Forelimb muscle (tissue), 1 donor: ENCODE measurements at regions not wholly inside any gene's neighbourhood (a gene's known extent, or its start where the extent isn't known, plus 50 kb on each side); places are given as distances from the start of the nearest gene placed in this dataset.

Source experiments
- DNase-seq: peaks from one replicate; pipeline ENCODE4 v3.0.0-alpha.2; 2013; ENCODE audit warnings: low read depth

DNA sequence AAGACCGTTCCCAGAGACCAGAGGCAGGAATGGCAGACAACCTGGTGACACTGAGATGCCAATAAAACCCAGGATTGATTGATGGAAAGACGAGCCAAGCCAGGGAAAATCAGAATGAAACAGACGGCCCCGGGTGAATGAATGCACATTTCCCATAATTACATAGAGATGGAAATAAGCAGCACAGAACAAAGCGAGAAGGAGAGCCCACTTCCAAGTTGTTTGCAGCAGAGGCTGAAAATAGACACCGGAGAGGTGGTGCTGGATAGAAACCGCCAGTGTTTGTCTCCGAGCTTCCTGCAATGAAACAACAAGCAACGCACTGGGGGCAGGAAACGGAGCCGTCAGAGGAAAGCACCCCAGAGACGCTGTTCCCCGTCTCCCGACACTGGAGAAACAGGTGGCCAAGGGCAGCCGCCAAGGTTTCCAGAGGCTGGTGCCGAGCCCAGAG is 406.8 kb downstream of the SHANK2 start:
- DNase-seq: no peak

GRCh38 chr11:70846781-70847655 is 405.4 kb downstream of the SHANK2 start:
- no peak for DNase-seq

GRCh38 chr11:70848243-70848750 is 404.1 kb downstream of the SHANK2 start:
- DNase-seq: no peak

DNA sequence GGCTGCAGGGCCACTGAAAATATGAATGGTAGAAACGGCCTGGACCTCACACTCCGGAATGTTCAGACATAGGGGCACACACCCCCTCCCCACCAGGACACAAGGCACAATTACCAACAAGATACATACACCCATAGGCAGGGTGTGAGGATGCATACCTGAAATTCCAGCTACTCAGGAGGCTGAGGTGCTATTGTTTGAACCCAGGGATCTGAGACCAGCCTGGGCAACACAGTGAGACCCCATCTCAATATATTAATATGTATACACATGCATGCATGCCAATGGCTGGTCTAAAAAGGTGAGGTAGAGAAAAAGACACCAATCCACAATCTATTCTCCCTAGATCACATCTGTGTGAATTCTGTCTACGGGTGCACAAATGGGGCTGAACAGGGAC is 403.3 kb downstream of the SHANK2 start:
- no peak for DNase-seq

- DNase-seq: no peak
Observed at GRCh38 chr11:70851308-70851707, 401.1 kb downstream of the SHANK2 start.

DNA sequence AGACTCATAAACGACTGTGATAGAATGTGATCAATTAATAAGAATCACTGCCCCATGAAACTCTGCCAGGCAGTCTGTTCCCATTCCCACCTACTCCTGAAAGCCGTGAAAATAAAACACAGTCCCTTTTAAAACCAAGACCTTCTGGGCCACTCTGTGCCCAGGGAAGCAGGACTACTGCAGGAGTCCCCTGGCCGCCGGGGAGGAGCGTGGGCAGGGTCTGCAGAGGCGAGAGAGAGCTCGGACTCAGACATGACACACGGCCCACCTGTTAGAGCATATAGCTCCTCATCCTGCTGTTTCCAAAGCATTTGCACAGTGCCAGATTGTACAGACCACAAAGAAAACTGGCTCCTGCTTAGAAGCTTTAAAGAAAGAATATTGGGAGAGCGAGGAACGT is 400.5 kb downstream of the SHANK2 start:
- no peak for DNase-seq

- DNase-seq: no peak
Observed at GRCh38 chr11:70853068-70853769, 399.2 kb downstream of the SHANK2 start.

DNA sequence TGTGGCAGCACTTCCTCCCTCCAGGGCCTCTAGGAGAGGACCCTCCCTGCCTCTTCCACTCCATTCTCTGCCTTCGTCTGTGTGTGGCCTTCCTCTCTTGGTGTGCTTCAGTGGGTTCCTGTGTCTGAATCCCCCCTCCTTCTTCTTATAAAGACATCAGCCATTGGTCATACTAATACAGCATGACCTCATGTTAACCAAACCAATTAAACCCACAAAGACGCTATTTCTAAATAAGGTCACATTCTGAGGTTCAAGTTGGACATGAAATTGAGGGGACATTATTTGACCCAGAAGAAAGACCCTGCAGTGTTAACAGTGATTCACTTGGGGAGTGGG is 398.6 kb downstream of the SHANK2 start:
- no peak for DNase-seq

GRCh38 chr11:70854201-70854600 is 398.2 kb downstream of the SHANK2 start:
- no peak for DNase-seq

- DNase-seq: no peak
Observed at GRCh38 chr11:70854901-70855556, 397.3 kb downstream of the SHANK2 start.

- DNase-seq: no peak
Observed at GRCh38 chr11:70857894-70858293, 394.5 kb downstream of the SHANK2 start.

DNA sequence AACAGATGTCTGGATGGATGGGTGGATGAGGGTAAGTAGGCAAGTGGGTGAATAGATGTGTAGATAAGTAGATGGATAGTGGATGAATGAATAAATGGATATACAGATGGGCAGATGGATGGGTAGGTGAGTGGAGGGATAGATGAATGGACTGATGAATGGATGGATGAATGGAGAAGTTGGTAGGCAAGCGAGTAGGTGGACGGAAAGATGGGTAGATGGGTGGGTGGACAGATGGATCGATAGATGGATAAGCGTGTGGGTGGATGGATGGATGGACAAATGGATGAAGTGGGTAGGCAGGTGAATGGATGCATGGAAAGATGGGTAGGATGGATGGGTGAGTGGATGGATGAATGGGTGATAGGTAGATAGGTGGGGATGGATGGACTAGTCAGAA is 393.2 kb downstream of the SHANK2 start:
- DNase-seq: no peak

DNA sequence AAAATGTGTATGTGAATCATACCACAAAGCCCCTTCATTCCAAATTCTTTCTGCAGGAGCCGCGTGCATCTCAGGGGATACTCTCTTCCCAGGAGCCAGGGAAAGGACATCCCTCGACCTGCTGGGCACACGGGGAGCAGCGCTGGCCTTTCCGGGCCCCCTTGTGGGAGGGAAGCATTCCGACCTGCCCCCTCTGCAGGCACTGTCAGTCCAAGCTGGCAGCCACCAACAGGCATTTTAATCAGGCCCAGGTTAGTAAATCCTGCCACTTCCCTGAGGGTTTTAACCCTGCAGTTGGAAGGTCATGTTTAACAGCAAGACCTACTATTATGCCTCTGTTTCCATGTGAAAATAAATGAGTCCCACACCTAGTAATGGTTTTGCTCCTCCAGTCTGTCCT is 391.5 kb downstream of the SHANK2 start:
- no peak for DNase-seq

GRCh38 chr11:70861559-70861958 is 390.8 kb downstream of the SHANK2 start:
- no peak for DNase-seq

- no peak for DNase-seq
Observed at GRCh38 chr11:70862093-70862492, 390.3 kb downstream of the SHANK2 start.

- no peak for DNase-seq
Observed at GRCh38 chr11:70863186-70863585, 389.2 kb downstream of the SHANK2 start.

DNA sequence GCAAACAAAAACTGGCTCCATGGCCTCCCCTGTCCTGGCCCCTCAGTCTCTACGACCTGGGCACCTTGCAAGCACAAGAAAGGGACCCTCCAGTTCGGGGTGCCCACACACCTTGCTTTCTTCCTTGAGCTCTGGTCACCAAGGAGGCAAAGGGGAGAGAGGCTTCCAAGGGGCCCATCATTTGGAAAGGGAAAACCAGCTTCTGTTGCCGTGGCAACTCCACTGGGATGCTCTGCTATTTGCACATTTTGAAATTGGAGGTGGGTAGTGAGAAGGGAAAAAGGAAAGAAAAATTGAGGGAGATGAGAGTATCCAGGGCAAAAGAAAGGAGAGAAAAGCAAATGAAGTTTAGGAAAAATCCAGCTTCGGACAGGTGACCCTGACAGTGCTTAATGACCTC is 388.4 kb downstream of the SHANK2 start:
- no peak for DNase-seq

GRCh38 chr11:70865356-70865755 is 387.0 kb downstream of the SHANK2 start:
- DNase-seq: no peak

- DNase-seq: no peak
Observed at GRCh38 chr11:70866834-70867233, 385.5 kb downstream of the SHANK2 start.

- no peak for DNase-seq
Observed at GRCh38 chr11:70867281-70868047, 384.9 kb downstream of the SHANK2 start.

DNA sequence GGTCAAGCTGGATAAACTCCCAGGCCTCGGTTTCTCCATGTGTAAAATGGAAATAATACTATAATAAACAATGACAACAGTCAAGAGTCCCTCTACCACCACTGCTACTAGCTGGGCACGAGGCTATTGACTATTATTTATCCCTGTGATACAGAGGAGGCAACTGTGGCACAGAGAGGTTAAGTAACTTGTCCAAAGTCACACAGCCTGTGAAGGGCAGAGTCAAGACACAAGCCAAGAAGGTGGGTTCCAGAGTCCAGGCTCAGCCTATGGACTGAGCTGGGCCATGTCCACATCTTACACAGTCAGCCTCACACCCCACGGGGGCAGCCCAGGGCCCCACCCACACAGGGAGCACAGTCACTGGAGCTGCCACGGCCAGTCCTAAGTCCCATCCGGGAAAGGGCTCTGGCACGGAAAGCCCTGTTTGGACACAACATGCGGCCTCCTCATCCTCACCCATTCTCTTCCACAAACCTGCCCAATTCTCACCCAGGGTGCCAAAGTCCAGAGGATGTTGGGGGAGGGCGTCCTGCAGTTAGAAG is 384.0 kb downstream of the SHANK2 start:
- DNase-seq: no peak
